ENCODE measurements at regions not wholly inside any gene's neighbourhood (a gene's known extent, or its start where the extent isn't known, plus 50 kb on each side); places are given as distances from the start of the nearest gene placed in this dataset.

DNA sequence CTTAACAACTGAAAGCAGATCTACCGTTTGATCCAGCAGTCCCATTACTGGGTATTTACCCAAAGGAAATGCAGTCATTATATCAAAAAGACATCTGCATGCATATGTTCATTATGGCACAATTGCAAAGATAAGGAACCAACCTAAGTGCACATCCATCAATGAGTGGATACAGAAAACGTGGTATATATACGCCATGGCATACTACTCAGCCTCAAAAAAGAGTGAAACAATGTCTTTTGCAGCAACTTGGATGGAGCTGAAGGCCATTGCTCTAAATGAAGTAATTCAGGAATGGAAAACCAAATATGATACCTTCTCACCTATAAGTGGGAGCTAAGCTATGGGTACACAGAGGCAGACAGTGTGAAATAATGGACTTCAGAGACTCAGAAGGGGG, 169.3 kb downstream of the ZBTB18 start:
- DNase-seq (ENCODE audit: low read depth): no peak

DNA sequence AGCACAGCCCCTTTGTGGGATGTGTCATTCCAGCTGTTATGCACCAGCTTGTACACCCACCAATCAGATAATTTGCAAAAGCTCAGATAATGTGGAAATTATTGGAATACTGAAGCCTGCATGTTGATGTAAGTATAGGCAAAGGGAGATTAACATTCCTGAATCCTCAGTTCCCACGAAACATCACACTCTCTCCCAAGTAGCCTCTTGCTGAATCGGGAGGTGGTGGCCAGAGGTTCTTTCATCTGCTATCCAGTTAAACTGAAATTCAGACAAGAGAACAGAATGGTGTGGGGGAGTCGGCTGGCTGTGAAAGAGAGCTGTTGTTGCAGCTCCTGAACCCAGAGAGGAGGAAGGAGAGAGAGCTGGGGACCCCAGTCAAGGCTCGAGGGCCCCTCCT, 170.9 kb downstream of the ZBTB18 start:
- DNase-seq (ENCODE audit: low read depth): no peak

DNA sequence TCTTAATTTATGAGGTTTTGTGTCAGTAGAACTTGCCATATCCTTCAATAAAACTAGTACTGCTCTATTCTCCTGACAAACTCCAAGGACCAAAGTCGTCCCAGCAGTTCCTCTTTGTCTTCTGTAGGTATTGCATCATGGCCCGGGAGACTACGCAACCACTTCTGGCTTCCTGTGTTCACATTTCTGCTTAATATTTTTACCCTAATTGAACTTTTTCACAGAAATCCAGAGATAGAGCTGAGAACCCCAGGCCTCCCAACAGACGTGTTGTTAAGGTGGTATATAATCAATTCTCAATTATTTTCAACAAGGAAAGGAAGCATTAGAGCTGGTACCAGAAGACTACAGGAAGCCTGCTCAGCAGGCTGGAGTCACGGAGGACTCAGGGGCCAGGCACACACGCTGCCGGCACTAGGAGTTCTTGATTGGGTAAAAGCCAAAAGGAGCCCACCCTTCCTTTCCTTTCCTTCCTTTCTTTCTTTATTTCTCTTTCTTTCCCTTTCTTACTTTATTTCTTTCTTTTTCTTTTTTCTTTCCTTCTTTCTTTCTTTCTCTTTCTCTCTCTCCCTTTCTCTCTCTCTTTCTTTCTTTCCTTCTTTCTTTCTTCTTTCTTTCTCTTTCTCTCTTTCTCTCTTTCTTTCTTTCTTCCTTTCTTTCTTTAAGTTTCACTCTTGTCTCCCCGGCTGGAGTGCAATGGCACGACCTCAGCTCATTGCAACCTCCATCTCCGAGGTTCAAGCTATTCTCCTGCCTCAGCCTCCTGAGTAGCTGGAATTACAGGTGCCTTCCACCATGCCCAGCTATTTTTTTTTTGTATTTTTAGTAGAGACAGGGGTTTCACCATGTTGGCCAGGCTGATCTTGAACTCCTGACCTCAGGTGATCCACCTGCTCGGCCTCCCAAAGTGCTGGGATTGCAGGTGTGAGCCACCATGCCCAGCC, 173.7 kb downstream of the ZBTB18 start:
- no peak for DNase-seq (ENCODE audit: low read depth)

DNA sequence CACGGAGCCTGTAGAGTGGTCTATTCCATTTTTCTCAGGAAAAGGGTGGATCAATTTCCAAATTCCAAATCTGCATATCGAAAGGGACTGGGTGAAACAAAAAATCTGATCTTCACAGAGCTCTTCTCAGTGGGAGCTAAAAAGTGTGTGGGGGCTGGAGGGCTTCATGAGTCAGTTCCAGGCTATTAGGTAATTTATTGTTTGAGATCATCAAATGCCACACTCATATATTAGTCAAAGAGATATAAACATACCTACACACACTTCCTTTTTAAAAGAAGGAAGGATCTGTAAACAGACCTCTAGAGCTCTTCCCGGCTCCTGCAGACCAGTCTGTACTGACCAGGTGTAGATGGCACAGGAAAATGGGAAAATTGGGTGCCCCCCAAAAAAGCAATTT, 175.4 kb downstream of the ZBTB18 start:
- no peak for DNase-seq (ENCODE audit: low read depth)

DNA sequence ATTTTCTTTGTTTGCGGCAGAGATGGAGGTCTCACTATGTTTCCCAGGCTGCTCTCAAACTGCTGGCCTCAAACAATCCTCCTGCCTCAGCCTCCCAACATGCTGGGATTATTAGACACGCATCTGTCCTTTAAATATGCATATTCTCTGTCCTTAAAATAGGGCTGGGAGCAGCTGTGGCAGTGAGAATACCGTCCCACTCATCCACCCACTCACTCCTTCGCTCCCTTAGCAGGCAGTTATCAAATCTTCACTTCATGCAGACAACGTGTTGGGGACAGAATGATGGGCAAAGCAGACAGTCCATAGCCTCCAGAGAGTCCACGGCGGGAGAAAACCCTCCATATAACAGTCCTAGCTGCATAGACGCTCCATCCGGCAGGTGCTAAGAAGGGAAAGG, 179.4 kb downstream of the ZBTB18 start:
- no peak for DNase-seq (ENCODE audit: low read depth)

DNA sequence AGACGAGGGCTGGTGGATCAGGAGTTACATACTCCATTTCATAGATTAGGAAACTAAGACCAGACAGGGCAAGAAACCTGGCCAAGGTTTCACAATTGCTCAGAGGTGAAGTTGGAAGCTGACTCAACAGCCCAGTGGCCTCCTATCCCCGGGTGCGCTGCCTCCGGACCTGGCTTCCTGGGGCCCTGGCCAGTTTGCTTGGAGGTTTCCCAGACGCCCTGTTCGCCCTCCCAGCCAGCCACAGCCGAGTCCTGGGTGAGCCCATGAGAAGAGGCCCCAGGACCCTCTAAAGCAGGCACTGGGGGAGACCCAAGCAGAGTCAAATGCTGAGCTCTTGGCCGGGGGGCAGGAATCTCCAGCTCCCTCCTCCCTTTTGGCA, 180.1 kb downstream of the ZBTB18 start:
- DNase-seq (ENCODE audit: low read depth): no peak

DNA sequence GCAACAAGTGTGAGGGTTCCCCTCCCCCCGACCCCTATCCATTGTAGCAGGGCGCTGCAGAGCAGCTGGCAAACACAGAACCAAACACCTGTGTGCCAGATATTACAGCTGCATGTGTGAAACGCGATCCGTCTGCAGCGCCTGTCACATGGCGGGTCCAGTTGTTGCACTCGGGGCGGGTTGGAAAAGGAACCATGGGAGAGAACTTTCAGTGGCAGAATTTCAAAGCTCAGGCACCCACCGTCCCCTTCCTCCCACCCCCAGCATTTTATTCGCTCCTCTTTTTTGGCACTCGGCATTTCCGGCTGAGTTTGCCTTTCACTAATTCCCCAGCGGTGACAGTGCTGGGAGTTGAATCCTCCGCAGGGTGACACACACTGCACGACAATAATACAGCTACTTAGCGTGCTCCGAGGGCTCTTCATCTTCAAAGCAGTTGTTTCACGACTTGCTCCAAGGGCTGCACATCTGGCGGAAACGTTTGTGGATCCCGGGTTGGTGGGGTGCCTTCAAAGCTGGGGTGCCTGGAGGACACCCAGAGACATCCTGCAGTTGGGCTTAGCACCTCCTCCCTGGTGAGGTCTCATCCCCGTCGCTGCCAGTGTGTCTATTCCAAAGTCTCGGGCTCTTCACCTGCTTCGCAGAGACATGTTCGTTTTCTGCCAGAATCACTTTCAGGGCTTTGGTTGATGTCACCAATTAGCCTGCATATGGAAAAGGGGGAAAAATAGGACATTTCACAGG, 180.7 kb downstream of the ZBTB18 start:
- DNase-seq (ENCODE audit: low read depth): no peak

DNA sequence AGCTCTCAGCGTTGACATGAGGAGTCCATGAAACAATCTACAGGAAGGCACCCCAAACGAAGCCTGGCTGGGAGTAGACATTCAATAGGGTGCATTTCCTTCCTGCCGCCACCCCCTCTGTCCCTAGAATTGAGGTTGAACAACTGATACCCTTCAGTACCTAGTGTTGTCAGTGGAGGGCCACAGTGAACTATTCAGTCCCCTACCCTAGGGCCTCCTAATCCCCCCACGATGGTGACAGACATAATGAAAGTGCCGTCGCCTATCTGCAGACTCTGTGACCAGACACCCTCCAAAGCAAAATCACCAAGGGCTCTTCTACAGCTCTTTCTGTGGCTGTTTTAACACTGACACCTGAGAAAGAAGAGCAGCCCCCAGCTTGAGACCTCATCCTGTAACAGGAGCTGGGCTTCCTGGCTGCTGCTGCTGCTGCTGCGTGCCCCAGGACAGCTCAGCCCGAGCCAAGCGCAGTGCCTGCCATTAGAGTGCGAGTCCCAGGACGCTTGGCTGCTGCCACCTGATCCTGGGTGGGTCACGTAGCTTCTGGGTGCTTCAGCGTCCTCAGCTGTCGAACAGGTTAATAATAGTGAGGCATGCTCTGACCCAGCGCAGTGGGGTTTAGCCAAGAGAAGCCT, 183.0 kb downstream of the ZBTB18 start:
- no peak for DNase-seq (ENCODE audit: low read depth)

GRCh38 chr1:244235157-244235556, 184.1 kb downstream of the ZBTB18 start:
- no peak for DNase-seq (ENCODE audit: low read depth)

GRCh38 chr1:244236101-244236500, 185.0 kb downstream of the ZBTB18 start:
- DNase-seq (ENCODE audit: low read depth): no peak

- no peak for DNase-seq (ENCODE audit: low read depth)
Measured at GRCh38 chr1:244236721-244237120, 185.6 kb downstream of the ZBTB18 start.

DNA sequence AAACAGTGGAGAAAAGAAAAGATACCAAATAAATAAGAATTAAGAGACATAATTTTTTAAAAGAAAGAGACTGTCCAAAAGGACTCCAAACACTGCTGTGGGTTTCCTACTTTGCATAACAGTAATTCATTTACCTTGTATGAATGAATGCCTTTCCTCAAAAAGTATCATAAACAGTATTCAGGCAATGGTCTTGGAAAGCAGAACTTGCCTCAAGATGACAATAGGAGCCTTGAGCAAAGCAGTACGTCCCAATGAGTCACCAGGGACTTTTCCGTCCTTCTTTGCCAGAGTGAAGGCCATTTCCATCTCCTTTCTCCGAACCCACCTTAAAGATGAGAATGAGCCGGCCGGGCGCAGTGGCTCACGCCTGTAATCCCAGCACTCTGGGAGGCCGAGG, 186.4 kb downstream of the ZBTB18 start:
- no peak for DNase-seq (ENCODE audit: low read depth)

GRCh38 chr1:244239261-244239770, 188.2 kb downstream of the ZBTB18 start:
- DNase-seq (ENCODE audit: low read depth): no peak

DNA sequence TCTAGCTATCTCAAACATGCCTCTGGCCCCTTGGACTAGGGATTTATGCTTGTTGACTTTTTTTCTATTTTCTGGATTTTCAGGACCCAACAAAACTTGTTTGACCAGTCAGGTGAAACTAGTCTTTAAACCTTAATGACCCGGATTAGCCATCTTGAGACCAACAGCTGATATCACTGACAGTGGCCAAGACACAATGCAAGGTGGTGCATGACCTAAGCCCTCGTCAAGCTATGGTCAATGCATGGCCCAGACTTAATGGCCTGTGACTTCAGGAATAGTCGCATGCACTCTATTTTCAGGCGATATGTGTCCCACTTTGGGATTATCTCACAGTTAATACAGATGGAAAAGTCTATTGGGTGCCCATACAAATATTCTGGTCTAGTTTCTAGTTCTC, 190.4 kb downstream of the ZBTB18 start:
- DNase-seq (ENCODE audit: low read depth): no peak

- DNase-seq (ENCODE audit: low read depth): no peak
Measured at GRCh38 chr1:244242446-244242845, 191.4 kb downstream of the ZBTB18 start.

- DNase-seq (ENCODE audit: low read depth): no peak
Measured at GRCh38 chr1:244246334-244246733, 195.3 kb downstream of the ZBTB18 start.

GRCh38 chr1:244248426-244248825, 197.3 kb downstream of the ZBTB18 start:
- no peak for DNase-seq (ENCODE audit: low read depth)

GRCh38 chr1:244252211-244252610, 199.5 kb downstream of the ADSS2 start:
- DNase-seq (ENCODE audit: low read depth): no peak

DNA sequence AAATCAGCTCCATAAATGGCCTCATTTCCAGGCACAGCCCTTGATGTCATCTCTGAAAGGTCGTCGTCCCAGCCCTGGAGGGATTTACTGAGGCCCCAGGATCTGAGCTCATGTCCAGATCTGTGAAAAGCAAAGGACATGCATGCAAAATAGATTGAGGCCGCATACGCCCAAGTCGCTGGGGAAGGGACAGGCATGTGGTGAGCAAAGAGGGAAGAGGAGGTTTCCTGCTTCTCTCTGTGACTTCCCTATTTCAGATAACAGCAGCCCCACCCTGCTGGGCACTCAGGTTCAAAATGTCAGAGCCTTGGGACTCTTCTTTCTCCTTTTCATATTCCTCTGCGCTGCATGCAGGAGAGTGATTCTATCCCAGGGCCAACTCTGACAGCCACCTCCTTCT, 197.2 kb downstream of the ADSS2 start:
- DNase-seq (ENCODE audit: low read depth): no peak

GRCh38 chr1:244255426-244255965, 196.2 kb downstream of the ADSS2 start:
- no peak for DNase-seq (ENCODE audit: low read depth)

- no peak for DNase-seq (ENCODE audit: low read depth)
Measured at GRCh38 chr1:244256086-244256676, 195.5 kb downstream of the ADSS2 start.

DNA sequence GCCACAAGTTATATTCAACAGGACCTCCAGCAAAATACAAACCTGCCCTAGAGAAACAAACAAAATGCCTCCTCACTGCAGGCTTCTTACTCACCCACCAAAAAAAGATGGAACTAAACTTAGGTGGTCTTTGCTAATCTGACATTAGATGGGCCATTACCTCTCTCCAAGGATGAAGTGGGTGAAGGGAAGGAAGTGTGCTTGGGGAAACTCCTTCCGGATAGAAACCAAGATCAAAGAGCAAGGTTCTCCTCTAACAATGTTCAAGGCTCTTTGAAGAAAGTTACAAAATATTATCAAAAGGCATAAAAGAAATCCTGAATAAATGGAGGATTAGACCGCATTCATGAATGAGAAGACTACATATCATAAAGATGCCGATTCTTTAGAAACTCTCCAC, 187.5 kb downstream of the ADSS2 start:
- no peak for DNase-seq (ENCODE audit: low read depth)
